NCI-H2107 treated with DMSO at 0.1 percent for 48 hours (cell line): ENCODE measurements at regions not wholly inside any gene's neighbourhood (a gene's known extent, or its start where the extent isn't known, plus 50 kb on each side); places are given as distances from the start of the nearest gene placed in this dataset.
"Not testable (repeated sequence)": the region's sequence is repeated elsewhere in the genome, so short reads cannot be mapped to it uniquely, and the experiment has no call there.

Experiments
- DNase-seq: peaks from one replicate; lab custom pipeline; 2025; ENCODE audit not compliant: unreplicated experiment; lab: John Stamatoyannopoulos, UW

- no peak for DNase-seq
These were observed 1200.8 kb upstream of the ALCAM start for GRCh38 chr3:104165866-104166265.

GRCh38 chr3:104168386-104168785, 1198.3 kb upstream of the ALCAM start:
- no peak for DNase-seq

GRCh38 chr3:104175696-104176095, 1191.0 kb upstream of the ALCAM start:
- no peak for DNase-seq

GRCh38 chr3:104176706-104177105, 1190.0 kb upstream of the ALCAM start:
- no peak for DNase-seq

GRCh38 chr3:104178680-104179079, 1188.0 kb upstream of the ALCAM start:
- DNase-seq: no peak

GRCh38 chr3:104180906-104181305, 1185.8 kb upstream of the ALCAM start:
- no peak for DNase-seq

GRCh38 chr3:104190681-104191080, 1176.0 kb upstream of the ALCAM start:
- DNase-seq: no peak

GRCh38 chr3:104198131-104198530, 1168.6 kb upstream of the ALCAM start:
- DNase-seq: no peak

GRCh38 chr3:104206925-104207324, 1159.8 kb upstream of the ALCAM start:
- no peak for DNase-seq

- no peak for DNase-seq
These were observed 1152.4 kb upstream of the ALCAM start for GRCh38 chr3:104214277-104214676.

- no peak for DNase-seq
These were observed 1151.8 kb upstream of the ALCAM start for GRCh38 chr3:104214937-104215336.

GRCh38 chr3:104219046-104219445, 1147.7 kb upstream of the ALCAM start:
- DNase-seq: not testable (repeated sequence)

- no peak for DNase-seq
These were observed 1132.1 kb upstream of the ALCAM start for GRCh38 chr3:104234442-104235194.

- no peak for DNase-seq
These were observed 1122.0 kb upstream of the ALCAM start for GRCh38 chr3:104244680-104245220.

GRCh38 chr3:104245261-104245660, 1121.4 kb upstream of the ALCAM start:
- no peak for DNase-seq

- DNase-seq: no peak
These were observed 1120.7 kb upstream of the ALCAM start for GRCh38 chr3:104245981-104246380.

- no peak for DNase-seq
These were observed 1109.2 kb upstream of the ALCAM start for GRCh38 chr3:104257486-104257885.

GRCh38 chr3:104263477-104263876, 1103.2 kb upstream of the ALCAM start:
- no peak for DNase-seq

GRCh38 chr3:104266219-104266618, 1100.5 kb upstream of the ALCAM start:
- not testable (repeated sequence) for DNase-seq

GRCh38 chr3:104269771-104270170, 1096.9 kb upstream of the ALCAM start:
- DNase-seq: no peak

- peak; percentile 12 for DNase-seq
These were observed 1093.6 kb upstream of the ALCAM start for GRCh38 chr3:104273046-104273649.

GRCh38 chr3:104275199-104275598, 1091.5 kb upstream of the ALCAM start:
- DNase-seq: no peak
